Fibroblast of upper back skin (primary cell): ENCODE measurements at regions not wholly inside any gene's neighbourhood (a gene's known extent, or its start where the extent isn't known, plus 50 kb on each side); places are given as distances from the start of the nearest gene placed in this dataset.
A peak's percentile ranks its signal among the peaks of the same experiment; 100 is the strongest.

Source experiments
- DNase-seq: peaks from one replicate; pipeline ENCODE4 v3.0.0-alpha.2; 2013

DNA sequence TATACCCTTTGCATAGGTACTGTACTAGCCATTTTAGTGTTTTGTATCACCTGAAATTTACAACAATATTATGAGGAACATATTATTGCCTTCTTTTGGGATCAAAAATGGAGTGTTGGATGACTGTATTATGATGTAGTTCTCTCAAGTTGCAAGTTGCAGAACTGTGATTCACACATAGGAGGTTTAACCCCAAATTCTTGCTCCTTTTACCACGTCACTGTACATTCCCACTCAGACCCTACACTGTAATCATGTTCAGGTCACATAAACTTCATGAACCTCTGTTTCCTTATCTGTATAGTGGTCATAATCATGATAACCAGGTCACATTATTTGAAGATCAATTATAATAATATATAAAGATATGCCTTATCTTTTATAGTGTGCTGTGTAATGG, 925.1 kb upstream of the TENM4 start:
- DNase-seq: no peak

DNA sequence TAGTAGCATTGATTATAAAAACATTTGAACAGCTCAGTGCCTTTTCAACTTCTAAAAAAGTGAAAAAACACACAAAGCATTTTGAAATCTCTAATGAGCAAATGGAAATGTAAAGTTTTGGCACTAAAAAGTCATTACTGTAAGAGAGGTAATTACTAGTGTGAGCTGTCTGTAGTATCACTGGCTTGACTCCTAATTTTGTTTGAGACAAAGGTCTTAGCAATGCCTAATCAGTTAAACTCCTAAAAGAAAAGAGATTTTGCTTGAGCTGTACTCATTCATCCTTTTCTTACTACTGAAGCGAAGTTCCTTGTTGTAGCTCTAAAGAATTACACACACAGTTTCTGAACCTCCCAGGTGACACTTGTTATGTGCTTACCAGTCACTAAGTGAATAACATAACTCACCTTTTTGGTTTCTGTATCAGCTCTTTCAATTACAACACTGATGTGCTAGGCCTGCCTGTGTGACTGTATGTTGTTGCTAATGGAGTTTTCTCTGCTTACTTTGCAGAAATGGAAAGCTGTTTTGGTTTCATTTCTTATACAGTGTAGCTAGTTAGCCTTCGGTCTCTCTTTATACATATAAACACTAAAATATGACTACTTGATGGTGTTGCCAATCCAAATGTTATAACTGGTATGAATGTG, 924.4 kb upstream of the TENM4 start:
- DNase-seq: no peak

GRCh38 chr11:80362563-80363340, 921.9 kb upstream of the TENM4 start:
- no peak for DNase-seq

DNA sequence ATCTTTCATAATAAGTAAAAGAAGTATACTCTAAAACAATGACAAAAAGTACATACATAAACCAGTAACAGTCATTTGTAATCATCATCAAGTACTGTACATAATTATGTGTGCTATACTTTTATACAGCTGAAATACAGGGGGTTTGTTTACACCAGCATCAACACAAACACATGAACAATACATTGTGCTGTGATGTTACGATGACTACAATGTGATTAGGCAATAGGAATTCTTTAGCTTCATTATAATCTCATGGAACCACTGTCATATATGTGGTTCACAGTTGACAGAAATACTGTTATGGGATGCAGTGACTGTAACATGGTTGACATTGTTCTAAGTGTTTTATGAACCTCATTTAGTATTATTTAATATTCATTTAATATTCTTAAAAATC, 914.4 kb upstream of the TENM4 start:
- no peak for DNase-seq

DNA sequence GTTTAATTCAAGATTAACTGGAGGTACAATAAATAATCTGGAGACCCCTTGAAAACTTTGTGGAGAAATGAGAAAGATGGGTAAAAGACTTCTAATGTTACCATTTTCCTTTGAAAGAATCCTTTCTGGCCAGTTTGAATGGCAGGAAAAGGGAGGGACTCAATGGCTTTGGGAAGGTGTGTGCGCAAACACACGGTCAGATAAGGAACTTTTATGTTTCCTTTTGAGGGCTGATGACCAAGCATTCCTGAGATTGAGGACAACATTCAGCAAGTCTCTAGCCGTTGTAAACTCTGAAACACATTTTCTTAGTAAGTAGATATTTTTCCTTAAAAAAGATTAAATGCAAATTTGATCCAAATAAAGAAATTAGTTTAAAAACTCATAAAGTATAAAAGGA, 909.7 kb upstream of the TENM4 start:
- no peak for DNase-seq

DNA sequence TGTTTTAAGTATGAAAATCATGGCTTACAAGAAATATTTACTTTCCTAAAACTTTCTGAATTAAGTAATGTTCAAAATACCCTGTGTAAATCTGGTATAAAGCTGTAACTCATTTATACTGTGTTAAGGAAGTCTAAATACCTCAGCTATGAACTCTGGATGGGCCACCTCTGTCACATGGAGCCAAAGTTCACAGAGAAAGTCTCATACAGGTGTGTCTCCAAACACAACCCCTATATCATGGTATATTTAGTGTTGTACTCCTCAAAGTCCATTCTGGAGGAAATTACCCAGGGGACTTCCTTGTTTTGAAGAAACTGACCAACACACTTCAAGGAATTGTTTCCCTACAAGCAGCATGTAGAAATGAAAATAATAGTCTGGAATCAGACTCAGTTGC, 909.2 kb upstream of the TENM4 start:
- no peak for DNase-seq

GRCh38 chr11:80346353-80347059, 905.7 kb upstream of the TENM4 start:
- DNase-seq: no peak

- no peak for DNase-seq
These were observed 902.6 kb upstream of the TENM4 start for GRCh38 chr11:80343436-80343835.

GRCh38 chr11:80338231-80338630, 897.4 kb upstream of the TENM4 start:
- DNase-seq: no peak

GRCh38 chr11:80331694-80332093, 890.9 kb upstream of the TENM4 start:
- DNase-seq: no peak

GRCh38 chr11:80330264-80330663, 889.4 kb upstream of the TENM4 start:
- DNase-seq: peak; percentile 54

- no peak for DNase-seq
These were observed 887.9 kb upstream of the TENM4 start for GRCh38 chr11:80328774-80329173.

DNA sequence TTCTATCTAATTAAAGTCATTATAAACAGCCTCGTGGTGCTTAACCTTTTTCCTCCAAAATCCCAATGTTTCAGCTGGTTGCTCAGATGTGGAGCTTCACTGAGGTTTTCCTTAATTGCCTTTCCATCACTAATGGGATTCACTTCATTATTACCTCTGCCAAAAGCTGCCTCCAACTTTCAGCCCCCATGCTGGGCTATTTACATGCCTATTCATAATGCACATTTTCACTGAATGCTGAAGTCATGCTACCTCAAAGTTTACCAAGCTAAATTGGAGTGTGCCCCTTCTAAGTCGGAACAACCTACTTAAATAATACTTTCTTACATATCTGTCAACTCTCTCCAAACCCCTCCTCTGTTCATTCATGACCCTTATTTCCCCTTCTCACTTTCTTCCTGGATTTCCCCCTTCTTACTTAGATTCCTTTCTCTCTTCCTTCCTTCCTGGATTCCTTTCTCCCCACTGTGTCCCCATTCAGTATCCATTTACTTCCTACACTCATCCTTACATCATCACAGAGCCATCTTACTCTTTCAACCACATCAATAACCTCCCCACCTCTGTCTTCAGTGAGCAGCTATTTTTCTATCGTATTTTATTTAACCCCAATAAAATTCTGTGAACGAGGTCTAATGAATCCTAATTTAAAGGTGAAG, 887.3 kb upstream of the TENM4 start:
- DNase-seq: no peak

- DNase-seq: no peak
These were observed 881.0 kb upstream of the TENM4 start for GRCh38 chr11:80321786-80322185.

- no peak for DNase-seq
These were observed 879.9 kb upstream of the TENM4 start for GRCh38 chr11:80320765-80321164.

DNA sequence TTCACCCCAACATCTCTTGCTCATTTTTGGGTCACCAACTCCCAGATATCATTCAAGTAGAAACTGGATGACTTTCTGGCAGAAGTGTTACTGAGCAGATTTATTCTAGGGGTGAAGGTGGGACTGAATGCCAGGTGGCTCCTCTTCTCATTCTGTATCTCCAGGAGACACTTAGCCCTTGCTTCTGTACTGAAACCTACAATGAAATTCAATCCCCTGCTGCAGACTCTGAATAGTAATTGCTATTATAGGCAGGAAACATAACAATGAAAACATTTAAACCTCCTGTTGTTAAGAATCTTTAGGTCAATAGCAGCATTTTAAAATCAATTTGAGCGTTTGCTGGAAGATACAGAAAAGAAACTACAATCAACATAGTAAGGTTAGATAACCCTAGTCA, 879.4 kb upstream of the TENM4 start:
- no peak for DNase-seq

- DNase-seq: no peak
These were observed 876.8 kb upstream of the TENM4 start for GRCh38 chr11:80317612-80318011.

- no peak for DNase-seq
These were observed 874.4 kb upstream of the TENM4 start for GRCh38 chr11:80315200-80315599.

- DNase-seq: no peak
These were observed 868.5 kb upstream of the TENM4 start for GRCh38 chr11:80309301-80309700.

DNA sequence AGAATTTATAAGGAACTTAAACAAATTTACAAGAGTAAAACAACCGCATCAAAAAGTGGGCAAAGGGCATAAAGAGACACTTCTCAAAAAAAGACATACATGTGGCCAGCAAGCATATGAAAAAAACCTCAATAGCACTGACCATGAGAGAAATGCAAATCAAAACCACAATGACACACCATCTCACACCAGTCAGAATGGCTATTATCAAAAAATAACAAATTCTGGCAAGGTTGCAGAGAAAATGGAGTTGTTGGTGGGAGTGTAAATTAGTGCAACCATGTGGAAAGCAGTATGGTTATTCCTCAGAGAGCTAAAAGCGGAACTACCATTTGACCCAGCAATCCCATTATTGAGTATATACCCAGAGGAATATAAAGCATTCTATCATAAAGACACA, 866.8 kb upstream of the TENM4 start:
- DNase-seq: no peak

GRCh38 chr11:80297858-80298632, 857.2 kb upstream of the TENM4 start:
- DNase-seq: peak; percentile 80

- DNase-seq: no peak
These were observed 852.5 kb upstream of the TENM4 start for GRCh38 chr11:80293293-80293692.
